Calu3 (cell line): ENCODE measurements at regions not wholly inside any gene's neighbourhood (a gene's known extent, or its start where the extent isn't known, plus 50 kb on each side); places are given as distances from the start of the nearest gene placed in this dataset.

ENCODE experiments used
- BruUV-seq: library from RNA; stranded (reverse); fragments of 400-500 nt; replicated peaks from 2 replicates; lab custom pipeline; 2021; lab: Mats Ljungman, UMichigan
- CTCF ChIA-PET: fragments of 300-600 bp; sonication (Branson Sonifier 250); formaldehyde crosslinking; loops from one replicate; lab custom pipeline; 2022; ENCODE audit warnings: antibody characterized with exemption; lab: Charles Lee
- DNase-seq: peaks from one replicate; pipeline ENCODE4 v3.0.0; 2022
- H3K27ac Mint-ChIP-seq: one replicate; pipeline ENCODE4 v1.8.0; 2022; ENCODE audit warnings: mixed read lengths; ENCODE audit not compliant: unreplicated experiment
- H3K27me3 Mint-ChIP-seq: one replicate; pipeline ENCODE4 v1.8.0; 2022; ENCODE audit warnings: mixed read lengths; ENCODE audit not compliant: unreplicated experiment
- H3K36me3 Mint-ChIP-seq: one replicate; pipeline ENCODE4 v1.8.0; 2022; ENCODE audit warnings: mild to moderate bottlenecking, moderate library complexity, mixed read lengths; ENCODE audit not compliant: insufficient read depth, unreplicated experiment
- H3K4me1 Mint-ChIP-seq: one replicate; pipeline ENCODE4 v1.8.0; 2022; ENCODE audit warnings: mild to moderate bottlenecking, low read depth, mixed read lengths; ENCODE audit not compliant: unreplicated experiment
- H3K4me3 Mint-ChIP-seq: one replicate; pipeline ENCODE4 v1.8.0; 2022; ENCODE audit warnings: mild to moderate bottlenecking, low read depth, moderate library complexity, mixed read lengths; ENCODE audit not compliant: unreplicated experiment
- H3K9me3 Mint-ChIP-seq: one replicate; pipeline ENCODE4 v1.8.0; 2022; ENCODE audit warnings: low read depth, mixed read lengths; ENCODE audit not compliant: unreplicated experiment
- intact Hi-C: fragments of 100-400 bp; cut with micrococcal nuclease; formaldehyde crosslinking; loops from one replicate; pipeline ENCODE4 v1.10.0; 2022; ENCODE audit not compliant: unreplicated experiment
- TF ChIP-seq, protein P1 (sequence below): fragments of 200-600 bp; IDR thresholded peaks from one replicate; pipeline ENCODE4 v1.8.0; 2022; ENCODE audit warnings: antibody characterized with exemption; ENCODE audit not compliant: unreplicated experiment

DNA sequence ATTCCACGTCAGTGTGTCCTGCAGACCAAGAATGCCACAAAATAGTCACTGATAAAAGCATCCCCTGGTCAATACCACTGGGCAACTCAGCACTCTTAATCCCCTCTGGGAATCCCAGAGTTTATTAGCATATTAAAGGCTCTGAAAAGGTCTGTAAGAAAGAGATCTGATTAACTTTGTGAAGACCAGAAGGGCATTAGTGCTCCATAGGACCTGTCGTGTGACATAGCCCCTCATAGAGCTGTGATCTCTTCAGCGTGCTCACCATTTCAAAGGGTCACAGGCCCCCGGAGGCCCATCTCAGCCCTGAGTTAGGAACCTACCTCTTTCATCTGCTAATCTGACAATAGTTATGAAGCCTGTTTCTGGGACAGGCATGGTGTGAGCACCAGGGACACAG, 299.2 kb downstream of the MN1 start:
- CTCF ChIA-PET, result interaction anchor here (0.7 kb wide), 1 partner anchor 26 kb away, joined by 6 read pairs; no protein-coding TSS in a partner anchor
- peaks cover 2% of the 10 kb centered on the region for H3K9me3 Mint-ChIP-seq
- peaks cover 14% of the 10 kb centered on the region for H3K27me3 Mint-ChIP-seq
- no TSS peak for BruUV-seq
- H3K4me1 Mint-ChIP-seq, result no peaks in the 10 kb centered on the region
- H3K27ac Mint-ChIP-seq, result no peak overlapping the region
- DNase-seq, result no peak
- no peaks in the 10 kb centered on the region for H3K36me3 Mint-ChIP-seq
- intact Hi-C loops, result no loop called here
- no peak overlapping the region for H3K4me3 Mint-ChIP-seq
- TF ChIP-seq, protein P1, sequence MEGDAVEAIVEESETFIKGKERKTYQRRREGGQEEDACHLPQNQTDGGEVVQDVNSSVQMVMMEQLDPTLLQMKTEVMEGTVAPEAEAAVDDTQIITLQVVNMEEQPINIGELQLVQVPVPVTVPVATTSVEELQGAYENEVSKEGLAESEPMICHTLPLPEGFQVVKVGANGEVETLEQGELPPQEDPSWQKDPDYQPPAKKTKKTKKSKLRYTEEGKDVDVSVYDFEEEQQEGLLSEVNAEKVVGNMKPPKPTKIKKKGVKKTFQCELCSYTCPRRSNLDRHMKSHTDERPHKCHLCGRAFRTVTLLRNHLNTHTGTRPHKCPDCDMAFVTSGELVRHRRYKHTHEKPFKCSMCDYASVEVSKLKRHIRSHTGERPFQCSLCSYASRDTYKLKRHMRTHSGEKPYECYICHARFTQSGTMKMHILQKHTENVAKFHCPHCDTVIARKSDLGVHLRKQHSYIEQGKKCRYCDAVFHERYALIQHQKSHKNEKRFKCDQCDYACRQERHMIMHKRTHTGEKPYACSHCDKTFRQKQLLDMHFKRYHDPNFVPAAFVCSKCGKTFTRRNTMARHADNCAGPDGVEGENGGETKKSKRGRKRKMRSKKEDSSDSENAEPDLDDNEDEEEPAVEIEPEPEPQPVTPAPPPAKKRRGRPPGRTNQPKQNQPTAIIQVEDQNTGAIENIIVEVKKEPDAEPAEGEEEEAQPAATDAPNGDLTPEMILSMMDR, result no peak

DNA sequence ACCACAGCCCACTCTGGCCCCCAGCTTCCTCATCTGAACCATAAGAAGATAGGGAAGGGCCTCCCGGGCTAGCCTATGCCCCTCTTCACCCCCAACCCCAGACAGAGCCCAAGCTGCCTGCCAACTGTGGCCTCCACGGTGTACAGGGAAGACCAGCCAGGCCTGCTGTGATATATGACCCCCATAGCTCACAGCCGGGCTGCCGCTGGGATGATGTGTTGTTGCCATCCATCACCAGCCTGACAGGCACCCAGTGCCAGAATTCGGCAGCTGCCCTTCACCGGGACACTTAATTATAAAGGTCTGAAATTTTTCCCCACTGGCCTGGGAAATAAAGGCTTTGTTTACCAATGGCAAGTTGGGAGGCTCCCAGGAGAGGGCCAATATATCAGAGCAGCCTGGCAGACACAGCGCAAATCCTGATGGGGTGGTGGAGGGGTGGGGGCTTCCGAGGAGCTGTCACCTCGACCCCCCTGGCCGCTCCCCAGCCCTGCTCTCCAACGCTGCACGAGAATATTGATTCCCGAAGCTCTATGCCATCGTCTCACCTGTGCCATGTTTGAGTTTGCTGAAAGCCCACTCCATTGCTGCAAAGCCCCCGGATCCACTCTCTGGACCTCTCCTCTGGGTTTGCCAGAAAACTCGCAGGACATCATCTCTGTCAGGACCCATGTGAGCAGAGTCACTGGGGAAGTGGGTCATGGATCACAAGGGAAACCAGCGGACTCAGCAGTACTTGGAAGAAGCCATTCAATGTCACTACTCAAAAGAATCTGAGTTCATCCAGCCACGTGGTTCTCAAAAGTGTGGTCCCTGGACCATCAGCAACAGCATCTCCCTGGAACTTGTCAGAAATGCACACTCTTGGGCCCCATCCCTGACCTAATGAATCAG, 296.9 kb downstream of the MN1 start:
- DNase-seq, result no peak
- H3K4me1 Mint-ChIP-seq, result no peaks in the 10 kb centered on the region
- TF ChIP-seq, protein P1, result no peak

GRCh38 chr22:27507111-27507611, 294.4 kb downstream of the MN1 start:
- Mint-ChIP-seq H3K36me3 (no peaks in the 10 kb centered on the region), H3K27me3 (peaks cover 54% of the 10 kb centered on the region), H3K9me3 (peaks cover 2% of the 10 kb centered on the region), H3K4me1 (peaks cover 1% of the 10 kb centered on the region), H3K27ac (no peak overlapping the region), H3K4me3 (no peak overlapping the region)
- BruUV-seq, result no TSS peak
- intact Hi-C loops, result no loop called here
- no peak for DNase-seq
- CTCF ChIA-PET, result no interaction called here
- TF ChIP-seq, protein P1, result no peak

More for the DNA sequence above, 296.9 kb downstream of the MN1 start:
- BruUV-seq, result no TSS peak
- Mint-ChIP-seq H3K4me3 (no peak overlapping the region), H3K36me3 (no peaks in the 10 kb centered on the region), H3K27ac (no peak overlapping the region), H3K9me3 (peaks cover 2% of the 10 kb centered on the region), H3K27me3 (peaks cover 36% of the 10 kb centered on the region)
- intact Hi-C loops, result no loop called here
- CTCF ChIA-PET, result no interaction called here

DNA sequence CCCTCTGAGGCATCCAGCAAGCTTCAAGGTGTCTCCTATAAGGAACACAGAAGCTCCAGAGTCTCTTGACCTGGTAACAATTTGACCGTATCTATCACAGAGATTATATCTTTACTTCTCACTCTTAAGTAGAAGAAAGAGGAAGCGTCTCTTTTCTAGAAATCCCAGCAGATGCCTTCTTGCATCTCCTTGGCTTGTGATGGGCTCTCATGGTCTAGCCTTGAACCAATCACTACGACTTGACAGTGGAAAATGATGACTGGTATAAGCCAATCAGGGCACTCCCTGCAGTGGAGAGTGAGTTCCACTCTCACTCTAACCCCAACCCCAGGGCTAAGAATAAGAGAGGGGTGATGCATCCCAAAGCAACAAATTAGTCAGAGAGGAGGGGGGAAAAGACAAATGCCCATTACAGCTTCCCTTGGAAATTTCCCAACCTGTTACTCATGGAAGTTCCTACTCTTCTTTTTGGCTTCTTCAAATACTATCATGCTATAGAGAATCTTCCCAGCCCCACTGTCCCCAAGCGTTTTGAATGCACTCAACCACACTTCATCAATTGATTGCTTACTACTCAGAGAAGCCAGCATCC, 293.5 kb downstream of the MN1 start:
- peaks cover 54% of the 10 kb centered on the region for H3K27me3 Mint-ChIP-seq
- TF ChIP-seq, protein P1, result no peak
- DNase-seq, result no peak
- no peak overlapping the region for H3K27ac Mint-ChIP-seq
- H3K4me1 Mint-ChIP-seq, result peaks cover 10% of the 10 kb centered on the region
- intact Hi-C loops, result no loop called here
- CTCF ChIA-PET, result no interaction called here
- H3K36me3 Mint-ChIP-seq, result no peaks in the 10 kb centered on the region
- peaks cover 2% of the 10 kb centered on the region for H3K9me3 Mint-ChIP-seq
- no TSS peak for BruUV-seq
- H3K4me3 Mint-ChIP-seq, result no peak overlapping the region
